ENCODE measurements at regions not wholly inside any gene's neighbourhood (a gene's known extent, or its start where the extent isn't known, plus 50 kb on each side); places are given as distances from the start of the nearest gene placed in this dataset.
"Not testable (repeated sequence)": the region's sequence is repeated elsewhere in the genome, so short reads cannot be mapped to it uniquely, and the experiment has no call there.

DNA sequence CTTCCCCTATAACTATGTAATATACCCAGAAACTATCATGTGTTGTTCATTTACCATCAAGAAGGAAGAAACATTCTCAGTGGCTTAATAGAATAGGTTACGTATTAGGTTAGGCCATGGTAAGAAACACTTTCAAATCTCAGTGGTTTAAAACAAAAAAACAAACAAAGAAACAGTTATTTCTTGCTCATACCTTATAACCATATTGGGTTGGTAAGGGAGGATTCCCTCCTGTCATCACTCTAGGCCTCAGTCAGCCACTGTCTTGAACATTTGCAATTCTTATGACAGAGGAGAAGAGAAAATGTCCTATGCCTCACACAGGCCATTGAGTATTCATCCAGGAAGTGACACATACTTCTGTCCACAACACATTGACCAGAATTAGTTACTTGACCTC lies 727.7 kb upstream of the NECTIN3 start:
- no peak for ATAC-seq
- no peak overlapping the region for H3K27ac Mint-ChIP-seq
- no peak for DNase-seq

DNA sequence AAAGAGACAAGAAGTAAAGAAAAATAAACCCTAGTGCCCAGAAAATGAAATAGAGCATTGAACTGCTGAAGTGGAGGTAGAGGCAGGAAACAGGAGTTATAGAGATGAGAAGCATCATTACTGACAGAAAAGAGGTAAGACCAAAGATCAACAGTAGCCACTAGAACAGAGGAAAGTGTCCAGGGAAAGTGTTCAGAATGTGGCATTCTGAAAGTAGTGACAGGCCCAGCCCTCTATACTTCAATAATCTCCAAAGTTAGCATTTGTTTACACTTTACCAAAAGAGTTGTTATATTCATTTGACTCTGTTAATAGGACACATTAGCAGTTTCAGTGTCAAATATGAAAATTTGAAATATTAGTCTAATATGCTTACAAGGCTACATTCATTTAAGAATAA lies 727.1 kb upstream of the NECTIN3 start:
- H3K36me3 Mint-ChIP-seq (ENCODE audit: low read depth): no peaks in the 10 kb centered on the region
- H3K4me3 Mint-ChIP-seq: no peak overlapping the region
- DNase-seq: no peak
- no peaks in the 10 kb centered on the region for H3K27me3 Mint-ChIP-seq
- H3K4me1 Mint-ChIP-seq: no peaks in the 10 kb centered on the region
- no peak overlapping the region for H3K27ac Mint-ChIP-seq
- H3K9me3 Mint-ChIP-seq: no peaks in the 10 kb centered on the region
- ATAC-seq: no peak

More for the DNA sequence above, 727.7 kb upstream of the NECTIN3 start:
- Mint-ChIP-seq H3K27me3 (no peaks in the 10 kb centered on the region), H3K4me3 (no peak overlapping the region), H3K4me1 (no peaks in the 10 kb centered on the region), H3K9me3 (no peaks in the 10 kb centered on the region), H3K36me3 (ENCODE audit: low read depth) (no peaks in the 10 kb centered on the region)

GRCh38 chr3:110344897-110345767 lies 726.5 kb upstream of the NECTIN3 start:
- ATAC-seq: no peak
- DNase-seq: no peak
- H3K27me3 Mint-ChIP-seq: no peaks in the 10 kb centered on the region

GRCh38 chr3:110349295-110349694 lies 722.3 kb upstream of the NECTIN3 start:
- Mint-ChIP-seq H3K4me3 (no peak overlapping the region), H3K27ac (no peak overlapping the region), H3K36me3 (ENCODE audit: low read depth) (no peaks in the 10 kb centered on the region), H3K9me3 (no peaks in the 10 kb centered on the region), H3K27me3 (no peaks in the 10 kb centered on the region), H3K4me1 (no peaks in the 10 kb centered on the region)
- ATAC-seq (no peak), DNase-seq (no peak)

More at GRCh38 chr3:110344897-110345767, 726.5 kb upstream of the NECTIN3 start:
- Mint-ChIP-seq H3K4me3 (no peak overlapping the region), H3K9me3 (no peaks in the 10 kb centered on the region), H3K36me3 (ENCODE audit: low read depth) (no peaks in the 10 kb centered on the region), H3K4me1 (no peaks in the 10 kb centered on the region), H3K27ac (no peak overlapping the region)

DNA sequence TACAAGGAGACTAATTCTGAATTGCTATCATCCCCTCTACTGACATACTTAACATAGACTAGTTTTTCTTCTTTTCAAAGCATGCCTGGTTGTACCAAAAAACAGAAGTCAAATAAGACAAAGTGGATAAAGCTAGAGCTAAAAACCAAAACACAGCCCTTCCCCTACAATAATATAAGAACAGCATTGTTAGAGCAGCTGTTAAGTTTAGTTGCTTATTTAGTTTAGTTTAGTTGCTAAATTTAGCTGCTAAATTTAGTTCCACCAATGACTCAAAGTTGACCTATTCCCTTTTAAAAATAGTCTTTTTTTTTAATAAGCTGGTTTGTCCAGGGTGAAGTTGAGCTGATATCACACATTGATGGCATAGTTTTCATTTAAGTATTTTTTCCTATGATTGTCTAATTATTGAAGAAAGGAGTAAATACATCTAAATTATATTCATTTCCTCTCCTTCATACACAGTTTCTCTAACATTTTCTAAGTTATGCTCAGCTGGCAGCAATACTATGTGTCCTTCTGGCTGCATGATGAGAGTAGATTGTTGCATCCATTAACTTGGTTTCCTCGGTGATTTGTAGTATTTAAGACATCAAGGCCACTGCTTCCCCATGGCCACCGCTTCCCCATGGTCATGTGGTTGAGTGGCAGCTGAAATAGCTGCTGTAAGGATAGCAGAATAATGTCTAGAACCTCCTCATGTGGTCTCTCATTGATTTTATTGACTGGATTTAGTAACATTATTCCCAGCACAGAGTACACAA lies 718.6 kb upstream of the NECTIN3 start:
- Mint-ChIP-seq H3K27me3 (no peaks in the 10 kb centered on the region), H3K4me3 (no peak overlapping the region)

DNA sequence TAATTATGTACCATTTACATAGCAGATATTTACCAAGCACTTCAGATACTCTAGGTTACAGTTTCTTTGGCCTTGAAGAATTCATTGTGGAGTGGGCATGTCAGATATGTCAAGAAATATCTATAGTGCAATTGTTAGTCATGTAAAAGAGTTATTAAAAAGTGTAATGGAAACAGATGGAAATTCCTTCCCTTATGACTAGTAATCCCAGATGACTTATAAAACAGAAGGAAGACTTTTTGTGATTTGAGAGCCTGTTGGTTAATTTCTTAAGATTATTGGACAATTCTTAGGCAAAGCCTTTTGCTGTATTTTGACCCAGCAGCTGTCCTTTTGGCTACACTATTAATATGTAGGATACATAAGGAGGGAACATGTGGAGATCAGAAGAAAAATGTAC lies 708.9 kb upstream of the NECTIN3 start:
- no peak for ATAC-seq
- H3K27me3 Mint-ChIP-seq: no peaks in the 10 kb centered on the region
- H3K4me3 Mint-ChIP-seq: no peak overlapping the region
- no peak for DNase-seq
- H3K36me3 Mint-ChIP-seq (ENCODE audit: low read depth): no peaks in the 10 kb centered on the region
- H3K27ac Mint-ChIP-seq: no peak overlapping the region
- no peaks in the 10 kb centered on the region for H3K9me3 Mint-ChIP-seq
- no peaks in the 10 kb centered on the region for H3K4me1 Mint-ChIP-seq

More for the DNA sequence above, 718.6 kb upstream of the NECTIN3 start:
- H3K9me3 Mint-ChIP-seq: no peaks in the 10 kb centered on the region
- DNase-seq (no peak), ATAC-seq (no peak)
- no peaks in the 10 kb centered on the region for H3K36me3 Mint-ChIP-seq (ENCODE audit: low read depth)
- no peaks in the 10 kb centered on the region for H3K4me1 Mint-ChIP-seq
- no peak overlapping the region for H3K27ac Mint-ChIP-seq

DNA sequence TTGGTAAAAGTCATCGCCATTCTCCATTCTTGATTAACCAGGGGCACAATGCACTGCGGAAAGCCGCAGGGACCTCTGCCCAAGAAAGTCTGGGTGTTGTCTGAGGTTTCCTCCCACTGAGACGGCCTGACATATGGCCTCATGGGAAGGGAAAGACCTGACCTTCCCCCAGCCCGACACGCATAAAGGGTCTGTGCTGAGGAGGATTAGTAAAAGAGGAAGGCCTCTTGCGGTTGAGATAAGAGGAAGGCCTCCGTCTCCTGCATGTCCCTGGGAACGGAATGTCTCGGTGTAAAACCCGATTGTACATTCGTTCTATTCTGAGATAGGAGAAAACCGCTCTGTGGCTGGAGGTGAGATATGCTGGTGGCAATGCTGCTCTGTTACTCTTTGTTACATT lies 704.3 kb upstream of the NECTIN3 start:
- H3K27ac Mint-ChIP-seq; H3K4me3 Mint-ChIP-seq; H3K27me3 Mint-ChIP-seq; DNase-seq; H3K4me1 Mint-ChIP-seq; H3K9me3 Mint-ChIP-seq; H3K36me3 Mint-ChIP-seq (ENCODE audit: low read depth); ATAC-seq: not testable (repeated sequence)

GRCh38 chr3:110375751-110376518 lies 695.7 kb upstream of the NECTIN3 start:
- no peaks in the 10 kb centered on the region for H3K36me3 Mint-ChIP-seq (ENCODE audit: low read depth)
- H3K4me1 Mint-ChIP-seq: no peaks in the 10 kb centered on the region
- H3K27me3 Mint-ChIP-seq: no peaks in the 10 kb centered on the region
- no peak for ATAC-seq
- no peak overlapping the region for H3K27ac Mint-ChIP-seq
- H3K9me3 Mint-ChIP-seq: no peaks in the 10 kb centered on the region
- DNase-seq: no peak
- no peak overlapping the region for H3K4me3 Mint-ChIP-seq

- Mint-ChIP-seq H3K27me3 (no peaks in the 10 kb centered on the region), H3K27ac (no peak overlapping the region), H3K4me3 (no peak overlapping the region), H3K9me3 (no peaks in the 10 kb centered on the region), H3K4me1 (no peaks in the 10 kb centered on the region), H3K36me3 (ENCODE audit: low read depth) (no peaks in the 10 kb centered on the region)
- ATAC-seq (no peak), DNase-seq (no peak)
These were observed 693.1 kb upstream of the NECTIN3 start for GRCh38 chr3:110378481-110378880.

- Mint-ChIP-seq H3K36me3 (ENCODE audit: low read depth) (no peaks in the 10 kb centered on the region), H3K9me3 (no peaks in the 10 kb centered on the region)
- ATAC-seq: no peak
These were observed 689.6 kb upstream of the NECTIN3 start for GRCh38 chr3:110381992-110382391.

GRCh38 chr3:110383356-110383755 lies 688.3 kb upstream of the NECTIN3 start:
- Mint-ChIP-seq H3K36me3 (ENCODE audit: low read depth) (no peaks in the 10 kb centered on the region), H3K4me1 (no peaks in the 10 kb centered on the region), H3K27ac (no peak overlapping the region), H3K4me3 (no peak overlapping the region), H3K9me3 (no peaks in the 10 kb centered on the region), H3K27me3 (no peaks in the 10 kb centered on the region)
- DNase-seq: no peak
- no peak for ATAC-seq

More at GRCh38 chr3:110381992-110382391, 689.6 kb upstream of the NECTIN3 start:
- Mint-ChIP-seq H3K27ac (no peak overlapping the region), H3K27me3 (no peaks in the 10 kb centered on the region), H3K4me1 (no peaks in the 10 kb centered on the region), H3K4me3 (no peak overlapping the region)
- DNase-seq: no peak

- Mint-ChIP-seq H3K4me3 (no peak overlapping the region), H3K27ac (no peak overlapping the region)
- no peak for DNase-seq
These were observed 687.0 kb upstream of the NECTIN3 start for GRCh38 chr3:110384601-110385000.

DNA sequence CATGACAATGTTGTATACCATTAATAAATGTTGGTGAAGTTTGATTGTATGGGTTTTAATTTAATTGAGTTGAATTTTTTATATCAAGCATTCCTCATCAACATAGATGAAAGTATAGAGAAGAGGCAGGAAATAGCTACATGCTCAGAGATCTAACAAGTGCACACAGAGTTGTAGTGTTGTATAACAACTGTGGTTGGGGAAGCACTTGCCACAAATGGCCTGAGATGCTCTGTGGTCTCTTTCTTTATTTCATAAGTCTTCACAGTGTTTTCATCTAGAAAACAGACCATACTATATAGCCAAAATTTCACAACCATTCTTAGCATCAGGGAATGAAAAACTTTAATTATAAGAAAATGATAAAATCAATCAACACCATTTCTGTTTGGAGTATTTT lies 682.6 kb upstream of the NECTIN3 start:
- Mint-ChIP-seq H3K36me3 (ENCODE audit: low read depth) (no peaks in the 10 kb centered on the region), H3K4me3 (no peak overlapping the region), H3K27me3 (no peaks in the 10 kb centered on the region), H3K4me1 (no peaks in the 10 kb centered on the region), H3K27ac (no peak overlapping the region), H3K9me3 (no peaks in the 10 kb centered on the region)
- DNase-seq: no peak
- no peak for ATAC-seq

More at GRCh38 chr3:110384601-110385000, 687.0 kb upstream of the NECTIN3 start:
- Mint-ChIP-seq H3K4me1 (no peaks in the 10 kb centered on the region), H3K27me3 (no peaks in the 10 kb centered on the region), H3K9me3 (no peaks in the 10 kb centered on the region), H3K36me3 (ENCODE audit: low read depth) (no peaks in the 10 kb centered on the region)
- no peak for ATAC-seq

- Mint-ChIP-seq H3K27ac (no peak overlapping the region), H3K9me3 (no peaks in the 10 kb centered on the region), H3K27me3 (no peaks in the 10 kb centered on the region), H3K4me3 (no peak overlapping the region), H3K36me3 (ENCODE audit: low read depth) (no peaks in the 10 kb centered on the region), H3K4me1 (no peaks in the 10 kb centered on the region)
- DNase-seq (no peak), ATAC-seq (no peak)
These were observed 681.2 kb upstream of the NECTIN3 start for GRCh38 chr3:110390372-110390771.

Measured in activated naive CD8-positive, alpha-beta T cell treated with anti-CD3 and anti-CD28 coated beads, Interleukin-2, amount 50 U/mL, for 24 hours (primary cell).